ENCODE measurements at regions not wholly inside any gene's neighbourhood (a gene's known extent, or its start where the extent isn't known, plus 50 kb on each side); places are given as distances from the start of the nearest gene placed in this dataset.

GRCh38 chr2:118530976-118531375 lies 316.5 kb downstream of the EN1 start:
- no peak for TF ChIP-seq CTCF (IDR thresholded peaks at IDR 0.05 in 2 of 3, conservative IDR thresholded peaks at IDR 0.05 in 1 of 3; ENCODE audit: control insufficient read depth in 2 of 3, extremely low read depth in 1 of 3, insufficient read depth in 1 of 3, low read depth in 3 of 3, low read length in 3 of 3)
- TF ChIP-seq POLR2A (IDR thresholded peaks at IDR 0.05; ENCODE audit: low read depth, low read length) = no peak
- TF ChIP-seq USF2 (IDR thresholded peaks at IDR 0.05; ENCODE audit: borderline replicate concordance, low read depth, low read length) = no peak
- no peak for TF ChIP-seq POLR2AphosphoS5 (IDR thresholded peaks at IDR 0.05; ENCODE audit: low read length)
- no peak for TF ChIP-seq TAF1 (IDR thresholded peaks at IDR 0.05; ENCODE audit: borderline replicate concordance, low read depth, low read length)
- TF ChIP-seq ETV6 (conservative IDR thresholded peaks at IDR 0.05 in 1 of 2, IDR thresholded peaks at IDR 0.05 in 1 of 2; ENCODE audit: borderline replicate concordance in 1 of 2, low read depth in 1 of 2) = no peak
- TF ChIP-seq SMAD5 (IDR thresholded peaks at IDR 0.05; ENCODE audit: low read depth) = no peak
- TF ChIP-seq SUPT20H (IDR thresholded peaks at IDR 0.05; ENCODE audit: borderline replicate concordance, control insufficient read depth, low read depth, low read length) = no peak

Data from GM12878 (cell line).